Nephron progenitor cell (in vitro differentiated cells): ENCODE measurements at regions not wholly inside any gene's neighbourhood (a gene's known extent, or its start where the extent isn't known, plus 50 kb on each side); places are given as distances from the start of the nearest gene placed in this dataset.

Experiments
- DNase-seq: peaks from one replicate; pipeline ENCODE4 v3.0.0; 2021
- H3K27ac Mint-ChIP-seq: 2 replicates; pipeline ENCODE4 v1.8.0; 2021; ENCODE audit warnings: mild to moderate bottlenecking, moderate library complexity, mixed read lengths
- H3K27me3 Mint-ChIP-seq: 2 replicates; pipeline ENCODE4 v1.8.0; 2021; ENCODE audit warnings: mild to moderate bottlenecking, low read depth, mixed read lengths; ENCODE audit not compliant: poor library complexity
- H3K36me3 Mint-ChIP-seq: 2 replicates; pipeline ENCODE4 v1.8.0; 2021; ENCODE audit warnings: low read depth, mixed read lengths
- H3K4me1 Mint-ChIP-seq: 2 replicates; pipeline ENCODE4 v1.8.0; 2021; ENCODE audit warnings: mixed read lengths
- H3K4me3 Mint-ChIP-seq: 2 replicates; pipeline ENCODE4 v1.8.0; 2021; ENCODE audit warnings: mild to moderate bottlenecking, moderate library complexity, mixed read lengths
- H3K9me3 Mint-ChIP-seq: 2 replicates; pipeline ENCODE4 v1.8.0; 2021; ENCODE audit warnings: mild to moderate bottlenecking, moderate library complexity, mixed read lengths
- CTCF ChIP-seq: fragments of 200-600 bp; sonication (generic); IDR thresholded peaks from 2 replicates; pipeline ENCODE4 v1.5.0; 2021; ENCODE audit warnings: antibody characterized with exemption

- peaks cover 3% of the 10 kb centered on the region for H3K27me3 Mint-ChIP-seq
- peaks cover 40% of the 10 kb centered on the region for H3K4me1 Mint-ChIP-seq
- no peak overlapping the region for H3K4me3 Mint-ChIP-seq
- no peak for DNase-seq
- H3K27ac Mint-ChIP-seq: peak overlapping the region; percentile 75
- peaks cover 12% of the 10 kb centered on the region for H3K36me3 Mint-ChIP-seq
- peaks cover 5% of the 10 kb centered on the region for H3K9me3 Mint-ChIP-seq
- no peak for TF ChIP-seq CTCF
Observed at GRCh38 chr5:142492781-142493281, 168.0 kb upstream of the SPRY4 start.

- Mint-ChIP-seq H3K4me1 (peaks cover 49% of the 10 kb centered on the region), H3K9me3 (peaks cover 6% of the 10 kb centered on the region), H3K36me3 (peaks cover 12% of the 10 kb centered on the region), H3K27me3 (peaks cover 2% of the 10 kb centered on the region), H3K4me3 (no peak overlapping the region), H3K27ac (peak overlapping the region; percentile 99)
- no peak for TF ChIP-seq CTCF
- DNase-seq: peak; percentile 11
Observed at GRCh38 chr5:142491679-142492078, 166.9 kb upstream of the SPRY4 start.

GRCh38 chr5:142491270-142491669, 166.4 kb upstream of the SPRY4 start:
- TF ChIP-seq CTCF: no peak
- H3K4me3 Mint-ChIP-seq: peak overlapping the region; percentile 17
- peaks cover 2% of the 10 kb centered on the region for H3K27me3 Mint-ChIP-seq
- peak overlapping the region; percentile 99 for H3K27ac Mint-ChIP-seq
- peaks cover 10% of the 10 kb centered on the region for H3K9me3 Mint-ChIP-seq
- H3K4me1 Mint-ChIP-seq: peaks cover 53% of the 10 kb centered on the region
- peaks cover 16% of the 10 kb centered on the region for H3K36me3 Mint-ChIP-seq
- peak; percentile 13 for DNase-seq

GRCh38 chr5:142486581-142486980, 161.8 kb upstream of the SPRY4 start:
- TF ChIP-seq CTCF: no peak
- DNase-seq: no peak
- Mint-ChIP-seq H3K27ac (no peak overlapping the region), H3K4me3 (no peak overlapping the region), H3K27me3 (peaks cover 5% of the 10 kb centered on the region), H3K36me3 (peaks cover 38% of the 10 kb centered on the region), H3K4me1 (peaks cover 40% of the 10 kb centered on the region), H3K9me3 (peaks cover 33% of the 10 kb centered on the region)

GRCh38 chr5:142486020-142486419, 161.2 kb upstream of the SPRY4 start:
- Mint-ChIP-seq H3K4me1 (peaks cover 34% of the 10 kb centered on the region), H3K9me3 (peaks cover 33% of the 10 kb centered on the region), H3K27me3 (peaks cover 5% of the 10 kb centered on the region)

More at GRCh38 chr5:142486020-142486419, 161.2 kb upstream of the SPRY4 start:
- no peak for DNase-seq
- Mint-ChIP-seq H3K27ac (no peak overlapping the region), H3K4me3 (no peak overlapping the region), H3K36me3 (peaks cover 38% of the 10 kb centered on the region)
- TF ChIP-seq CTCF: no peak
